ENCODE measurements at regions not wholly inside any gene's neighbourhood (a gene's known extent, or its start where the extent isn't known, plus 50 kb on each side); places are given as distances from the start of the nearest gene placed in this dataset.

- peak overlapping the region; percentile 8 for H3K27ac ChIP-seq (ENCODE audit: low read depth, low read length)
- no peaks in the 10 kb centered on the region for H3K27me3 ChIP-seq (ENCODE audit: insufficient read depth, low read length)
- Mint-ChIP-seq H3K4me1 (ENCODE audit: low read depth, unreplicated experiment) (peaks cover 26% of the 10 kb centered on the region), H3K27me3 (ENCODE audit: low read depth, unreplicated experiment) (no peaks in the 10 kb centered on the region), H3K27ac (ENCODE audit: unreplicated experiment) (no peak overlapping the region), H3K36me3 (ENCODE audit: low read depth, unreplicated experiment) (no peaks in the 10 kb centered on the region), H3K4me3 (ENCODE audit: unreplicated experiment) (no peak overlapping the region), H3K9me3 (ENCODE audit: unreplicated experiment) (no peaks in the 10 kb centered on the region)
- H3K9me3 ChIP-seq (ENCODE audit: insufficient read depth, low read depth, low read length): no peaks in the 10 kb centered on the region
- H3K36me3 ChIP-seq (ENCODE audit: insufficient read depth, low read length): no peaks in the 10 kb centered on the region
- DNase-seq (ENCODE audit: low read depth) (no peak), FAIRE-seq (no peak)
- H2AFZ ChIP-seq (ENCODE audit: low read depth, low read length): no peak overlapping the region
- no peak overlapping the region for H3K4me3 ChIP-seq (ENCODE audit: insufficient read depth, low read depth, low read length)
- TF ChIP-seq CTCF (IDR thresholded peaks at IDR 0.05; ENCODE audit: insufficient read depth, low read depth, low read length): no peak
- no peak for TF ChIP-seq EZH2 (IDR thresholded peaks at IDR 0.05; ENCODE audit: insufficient read depth, low read length)
- H3K79me2 ChIP-seq (ENCODE audit: insufficient read depth, low read length): no peaks in the 10 kb centered on the region
- H3K4me1 ChIP-seq (ENCODE audit: insufficient read depth, low read length): peaks cover 19% of the 10 kb centered on the region
- no peaks in the 10 kb centered on the region for H4K20me1 ChIP-seq (ENCODE audit: insufficient read depth, low read length)
- H3K4me2 ChIP-seq (ENCODE audit: low read length): no peak overlapping the region
- no peak overlapping the region for H3K9ac ChIP-seq (ENCODE audit: low read length)
Measured at GRCh38 chr10:4658777-4659176, 167.2 kb upstream of the AKR1E2 start.

- Histone ChIP-seq H3K9ac (ENCODE audit: low read length) (peak overlapping the region; percentile 20), H3K79me2 (ENCODE audit: insufficient read depth, low read length) (no peaks in the 10 kb centered on the region), H3K27ac (ENCODE audit: low read depth, low read length) (peak overlapping the region; percentile 28), H3K36me3 (ENCODE audit: insufficient read depth, low read length) (no peaks in the 10 kb centered on the region), H3K27me3 (ENCODE audit: insufficient read depth, low read length) (no peaks in the 10 kb centered on the region), H3K4me1 (ENCODE audit: insufficient read depth, low read length) (no peaks in the 10 kb centered on the region), H3K4me3 (ENCODE audit: insufficient read depth, low read depth, low read length) (no peak overlapping the region), H4K20me1 (ENCODE audit: insufficient read depth, low read length) (no peaks in the 10 kb centered on the region), H3K4me2 (ENCODE audit: low read length) (peak overlapping the region; percentile 18), H3K9me3 (ENCODE audit: insufficient read depth, low read depth, low read length) (no peaks in the 10 kb centered on the region), H2AFZ (ENCODE audit: low read depth, low read length) (peak overlapping the region; percentile 19)
- FAIRE-seq (peak; percentile 59), DNase-seq (ENCODE audit: low read depth) (peak; percentile 25)
- H3K36me3 Mint-ChIP-seq (ENCODE audit: low read depth, unreplicated experiment): no peaks in the 10 kb centered on the region
- TF ChIP-seq CTCF (IDR thresholded peaks at IDR 0.05; ENCODE audit: insufficient read depth, low read depth, low read length) (peak; percentile 93), EZH2 (IDR thresholded peaks at IDR 0.05; ENCODE audit: insufficient read depth, low read length) (no peak)
- H3K4me1 Mint-ChIP-seq (ENCODE audit: low read depth, unreplicated experiment): peaks cover 10% of the 10 kb centered on the region
- peak overlapping the region; percentile 37 for H3K27ac Mint-ChIP-seq (ENCODE audit: unreplicated experiment)
- H3K4me3 Mint-ChIP-seq (ENCODE audit: unreplicated experiment): no peak overlapping the region
- no peaks in the 10 kb centered on the region for H3K9me3 Mint-ChIP-seq (ENCODE audit: unreplicated experiment)
- H3K27me3 Mint-ChIP-seq (ENCODE audit: low read depth, unreplicated experiment): no peaks in the 10 kb centered on the region
Measured at GRCh38 chr10:4656576-4657194, 169.3 kb upstream of the AKR1E2 start.

GRCh38 chr10:4655879-4656278 is 170.1 kb upstream of the AKR1E2 start:
- no peaks in the 10 kb centered on the region for H3K9me3 ChIP-seq (ENCODE audit: insufficient read depth, low read depth, low read length)
- FAIRE-seq (no peak), DNase-seq (ENCODE audit: low read depth) (no peak)
- H3K9me3 Mint-ChIP-seq (ENCODE audit: unreplicated experiment): no peaks in the 10 kb centered on the region
- H2AFZ ChIP-seq (ENCODE audit: low read depth, low read length): no peak overlapping the region
- no peak overlapping the region for H3K9ac ChIP-seq (ENCODE audit: low read length)
- no peaks in the 10 kb centered on the region for H3K36me3 Mint-ChIP-seq (ENCODE audit: low read depth, unreplicated experiment)
- no peaks in the 10 kb centered on the region for H3K4me1 ChIP-seq (ENCODE audit: insufficient read depth, low read length)
- H3K4me2 ChIP-seq (ENCODE audit: low read length): no peak overlapping the region
- H3K4me3 ChIP-seq (ENCODE audit: insufficient read depth, low read depth, low read length): no peak overlapping the region
- no peaks in the 10 kb centered on the region for H3K27me3 Mint-ChIP-seq (ENCODE audit: low read depth, unreplicated experiment)
- H3K36me3 ChIP-seq (ENCODE audit: insufficient read depth, low read length): no peaks in the 10 kb centered on the region
- no peaks in the 10 kb centered on the region for H3K27me3 ChIP-seq (ENCODE audit: insufficient read depth, low read length)
- no peaks in the 10 kb centered on the region for H4K20me1 ChIP-seq (ENCODE audit: insufficient read depth, low read length)
- H3K27ac ChIP-seq (ENCODE audit: low read depth, low read length): no peak overlapping the region
- H3K79me2 ChIP-seq (ENCODE audit: insufficient read depth, low read length): no peaks in the 10 kb centered on the region
- no peak overlapping the region for H3K4me3 Mint-ChIP-seq (ENCODE audit: unreplicated experiment)
- H3K27ac Mint-ChIP-seq (ENCODE audit: unreplicated experiment): no peak overlapping the region
- peaks cover 8% of the 10 kb centered on the region for H3K4me1 Mint-ChIP-seq (ENCODE audit: low read depth, unreplicated experiment)
- TF ChIP-seq CTCF (IDR thresholded peaks at IDR 0.05; ENCODE audit: insufficient read depth, low read depth, low read length) (no peak), EZH2 (IDR thresholded peaks at IDR 0.05; ENCODE audit: insufficient read depth, low read length) (no peak)
